Non-pigmented ciliary epithelial cell (primary cell): ENCODE measurements at regions not wholly inside any gene's neighbourhood (a gene's known extent, or its start where the extent isn't known, plus 50 kb on each side); places are given as distances from the start of the nearest gene placed in this dataset.
"Not testable (repeated sequence)": the region's sequence is repeated elsewhere in the genome, so short reads cannot be mapped to it uniquely, and the experiment has no call there.

Source experiments
- DNase-seq: peaks from one replicate; pipeline ENCODE4 v3.0.0-alpha.2; 2010; ENCODE audit warnings: low read depth

DNA sequence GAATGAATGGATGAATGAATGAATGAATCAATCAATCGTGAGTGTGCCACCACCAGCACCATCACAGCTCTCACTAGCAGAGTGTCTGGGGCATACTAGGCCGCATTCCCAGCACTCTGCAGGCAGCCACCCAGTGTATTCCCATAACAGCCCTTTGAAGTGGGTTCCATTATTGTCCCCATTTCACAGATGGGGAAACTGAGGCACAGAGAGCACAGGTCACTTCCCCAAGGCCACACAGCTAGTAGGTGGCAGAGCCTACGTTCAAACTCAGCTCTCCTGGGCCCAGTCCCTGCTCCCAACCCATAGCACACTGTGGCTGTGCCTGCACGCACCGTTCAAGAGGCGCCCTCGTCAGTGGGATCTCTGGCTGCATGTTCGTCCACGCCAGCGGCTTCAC lies 88.1 kb downstream of the RFLNA start:
- DNase-seq: no peak

DNA sequence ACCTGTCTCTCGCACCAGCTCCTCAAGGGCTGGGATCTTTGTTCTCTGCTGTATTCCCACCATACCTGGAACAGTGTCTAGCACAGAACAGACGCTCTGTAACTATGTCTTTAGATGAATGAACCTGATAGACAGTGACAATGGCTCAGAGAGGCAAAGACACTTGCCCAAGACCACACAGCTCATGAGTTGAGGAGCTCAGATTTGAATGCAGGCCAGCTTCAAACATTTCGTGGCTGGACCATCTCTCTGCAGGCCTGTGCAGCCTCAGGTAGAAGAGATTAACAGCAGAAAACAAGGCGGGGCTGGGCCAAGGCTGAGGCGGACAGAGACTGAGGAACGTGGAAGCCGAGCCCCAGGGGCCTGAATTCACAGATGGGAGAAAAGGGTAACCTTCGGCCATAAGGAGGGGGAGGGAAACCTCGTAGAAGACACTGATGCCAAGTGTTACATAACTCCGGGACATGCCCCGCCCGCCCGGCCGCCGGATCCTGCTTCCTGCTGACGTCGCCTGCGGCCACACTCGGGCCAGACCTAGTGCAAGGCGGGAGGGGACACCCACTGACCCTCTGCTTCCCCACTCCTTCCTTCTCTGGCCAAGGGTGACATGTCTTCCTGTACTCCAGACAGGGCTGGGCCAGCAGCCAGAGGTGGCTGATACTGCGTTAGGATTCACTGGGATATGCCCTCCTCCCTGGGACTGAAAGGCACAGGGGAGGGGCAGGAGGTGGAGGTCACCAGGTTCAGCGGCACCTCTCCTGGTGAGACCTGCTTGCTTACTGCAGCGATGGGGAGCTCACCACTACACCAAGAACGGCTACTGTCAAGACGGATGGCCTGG lies 86.8 kb downstream of the RFLNA start:
- DNase-seq: no peak

DNA sequence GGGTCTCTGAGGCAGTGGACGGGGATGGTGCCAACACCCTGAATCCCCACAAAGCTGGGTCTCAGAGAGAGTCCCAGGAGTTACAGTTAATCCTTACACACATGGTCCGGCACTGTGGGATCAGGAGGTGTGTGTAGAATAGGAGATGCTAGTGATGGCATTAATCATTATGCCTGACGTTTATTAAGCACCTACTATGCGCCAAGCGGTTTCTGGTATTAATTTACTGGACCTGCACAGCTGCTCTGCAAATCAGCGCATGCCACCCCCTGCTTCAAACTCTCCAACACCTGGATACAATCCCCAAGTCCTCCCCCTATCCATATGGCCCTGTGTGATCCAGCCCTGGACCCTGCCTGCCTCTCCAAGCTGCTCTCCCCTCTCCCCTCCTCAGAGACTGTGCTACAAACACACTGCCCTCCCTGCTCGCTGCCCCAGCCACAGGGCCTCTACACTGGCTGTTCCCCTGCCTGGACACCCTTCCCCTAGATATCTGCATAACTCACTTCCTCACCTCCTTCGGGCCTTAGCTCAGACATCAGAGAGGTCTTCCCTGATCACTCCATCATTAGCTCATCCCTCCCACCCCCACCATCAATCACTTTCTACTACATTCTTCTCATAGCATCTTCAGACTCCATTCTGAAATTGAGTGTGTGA lies 86.0 kb downstream of the RFLNA start:
- DNase-seq: no peak

DNA sequence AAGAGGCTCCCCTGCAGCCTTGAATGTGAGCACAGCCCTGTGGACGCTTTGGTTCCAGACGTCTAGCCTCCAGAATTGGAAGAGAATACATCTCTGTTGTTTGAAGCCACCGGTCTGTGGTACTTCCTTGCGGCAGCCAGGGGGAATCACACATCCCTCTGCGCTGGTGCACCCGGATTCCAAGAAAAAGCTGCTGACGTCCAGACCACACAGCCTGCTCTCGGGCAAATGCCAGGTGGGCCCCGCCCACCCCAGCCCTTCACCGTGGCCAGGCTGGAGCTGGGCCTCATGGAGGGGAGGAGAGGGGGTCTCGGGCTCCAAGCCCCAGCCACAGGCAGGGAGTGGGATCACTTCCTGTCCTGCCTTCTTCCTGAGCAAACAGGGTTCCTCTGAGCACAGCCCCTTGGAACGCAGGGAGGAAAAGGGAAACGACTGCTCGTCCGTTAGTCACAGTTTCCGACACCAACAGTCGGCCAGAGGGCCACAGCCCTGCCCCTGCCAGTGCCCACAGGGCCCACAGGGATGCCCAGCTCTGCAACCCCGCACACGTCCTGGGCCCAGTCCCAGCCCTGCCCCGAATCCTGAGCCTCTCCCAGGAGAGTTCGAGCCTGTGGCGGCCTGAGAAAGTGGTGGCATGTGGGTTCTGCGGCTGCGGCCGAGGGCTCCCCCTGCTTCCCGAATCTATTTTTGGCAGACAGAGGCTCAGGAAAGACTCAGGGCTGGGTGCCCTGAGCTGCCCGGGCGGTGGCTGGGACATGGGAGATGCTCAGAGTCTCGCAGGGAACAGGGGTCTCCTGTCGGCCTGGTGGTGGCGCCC lies 85.3 kb downstream of the RFLNA start:
- DNase-seq: peak; percentile 45

DNA sequence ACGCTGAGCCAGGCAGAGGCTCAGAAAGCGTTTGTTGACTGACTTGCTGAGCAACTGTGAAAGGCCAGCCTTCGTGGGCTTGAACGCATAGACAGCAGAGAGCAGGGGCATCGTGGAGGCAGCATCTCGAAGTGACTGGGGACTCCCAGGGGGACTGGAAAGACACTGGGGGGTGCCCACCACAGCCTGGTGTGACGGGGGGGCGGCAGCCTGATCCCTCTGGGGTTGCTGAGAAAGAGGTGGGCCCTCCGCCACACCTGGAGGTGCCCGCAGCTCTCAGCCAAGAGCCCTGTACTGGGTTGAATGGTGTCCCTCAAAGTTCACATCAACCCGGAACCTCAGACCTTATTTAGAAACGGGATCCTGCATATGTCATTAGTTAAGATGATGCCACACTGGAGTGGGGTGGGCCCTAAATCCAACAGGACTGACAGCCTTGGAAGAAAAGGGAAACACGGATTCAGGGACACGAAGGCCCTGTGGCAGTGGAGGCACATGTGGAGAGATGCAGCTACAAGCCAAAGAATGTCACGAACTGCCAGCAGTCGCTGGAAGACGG lies 84.6 kb downstream of the RFLNA start:
- DNase-seq: no peak

DNA sequence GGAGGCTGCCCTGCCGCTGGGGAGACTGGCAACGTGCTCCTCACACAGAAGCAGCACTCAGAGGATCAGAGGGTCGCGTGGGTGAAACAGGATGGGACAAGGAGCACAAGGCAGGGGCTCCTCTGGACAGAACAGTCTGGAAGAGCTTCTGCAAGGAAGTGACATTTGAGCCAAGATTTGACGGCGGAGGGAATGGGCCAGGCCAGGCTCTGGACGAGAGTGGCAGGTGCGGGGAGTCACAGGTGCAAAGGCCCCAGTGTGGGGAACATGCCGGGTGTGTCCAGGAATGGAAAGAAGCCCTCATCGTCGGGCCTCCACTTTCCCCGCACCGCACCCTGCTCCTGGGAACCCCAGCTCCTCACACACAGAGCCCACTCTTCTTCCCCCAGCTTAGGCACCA lies 84.0 kb downstream of the RFLNA start:
- DNase-seq: no peak

DNA sequence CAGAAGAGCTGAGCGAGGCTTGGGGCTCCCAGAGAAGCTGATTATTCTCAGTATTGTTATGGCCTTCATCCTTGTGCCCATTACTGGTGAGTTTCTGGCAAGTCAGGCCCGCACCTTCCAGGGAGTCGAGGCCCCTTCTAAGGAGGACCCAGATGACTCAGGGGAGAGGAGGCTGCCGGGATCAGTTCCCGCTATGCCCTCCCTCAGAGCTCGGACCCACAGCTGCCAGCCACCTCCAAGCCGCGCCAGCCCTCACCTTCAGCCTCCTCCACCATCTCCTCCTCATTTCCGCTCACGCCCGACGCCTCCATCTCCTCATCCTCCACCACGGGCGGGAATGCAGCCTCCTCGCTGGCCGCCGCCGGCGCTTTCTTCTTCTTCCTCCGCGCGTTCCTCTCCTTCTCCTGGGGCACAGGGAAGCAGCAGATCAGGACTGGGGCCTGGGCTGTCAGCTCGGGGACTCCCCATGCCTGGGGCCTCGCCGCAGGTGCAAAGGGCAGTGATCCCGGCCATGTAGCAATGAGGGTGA lies 83.2 kb downstream of the RFLNA start:
- no peak for DNase-seq

DNA sequence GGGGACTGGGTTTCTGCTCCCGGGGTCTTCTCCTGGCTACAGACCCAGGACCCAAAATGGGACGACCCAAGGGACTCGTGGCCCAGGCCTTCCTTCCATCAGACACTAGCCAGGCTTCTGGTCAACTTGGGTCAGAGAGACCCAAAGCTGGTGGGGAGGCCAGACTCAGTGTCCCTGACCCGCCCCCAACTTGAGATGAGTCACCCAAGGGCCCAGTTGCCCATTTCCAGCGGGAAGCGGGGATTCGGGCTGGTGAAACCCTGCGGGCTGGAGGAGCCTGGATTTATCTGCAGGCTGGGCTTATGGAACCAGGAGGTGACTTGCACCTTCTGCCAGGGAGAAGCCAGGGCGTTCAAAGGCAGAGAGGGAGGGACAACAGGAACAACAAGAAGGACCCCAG lies 81.5 kb downstream of the RFLNA start:
- DNase-seq: no peak

DNA sequence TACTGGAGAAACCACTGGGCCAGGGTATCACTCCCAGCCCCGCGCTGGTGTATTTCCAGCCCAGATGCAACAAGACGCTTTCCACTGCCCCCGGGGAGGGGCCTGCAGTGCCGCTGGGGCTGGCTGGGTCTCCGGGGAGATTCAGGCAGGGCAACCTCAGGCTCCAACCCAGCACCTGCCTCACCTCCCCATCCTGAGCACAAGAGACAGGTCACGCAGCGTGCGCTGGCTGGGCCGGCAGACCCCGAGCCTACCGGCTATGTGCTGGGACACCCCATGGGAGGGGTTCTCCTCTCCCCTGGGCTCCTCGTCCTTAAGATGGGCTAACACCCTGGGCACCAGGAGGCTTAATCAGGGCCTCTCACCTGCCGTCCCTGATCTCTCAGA lies 80.9 kb downstream of the RFLNA start:
- no peak for DNase-seq

DNA sequence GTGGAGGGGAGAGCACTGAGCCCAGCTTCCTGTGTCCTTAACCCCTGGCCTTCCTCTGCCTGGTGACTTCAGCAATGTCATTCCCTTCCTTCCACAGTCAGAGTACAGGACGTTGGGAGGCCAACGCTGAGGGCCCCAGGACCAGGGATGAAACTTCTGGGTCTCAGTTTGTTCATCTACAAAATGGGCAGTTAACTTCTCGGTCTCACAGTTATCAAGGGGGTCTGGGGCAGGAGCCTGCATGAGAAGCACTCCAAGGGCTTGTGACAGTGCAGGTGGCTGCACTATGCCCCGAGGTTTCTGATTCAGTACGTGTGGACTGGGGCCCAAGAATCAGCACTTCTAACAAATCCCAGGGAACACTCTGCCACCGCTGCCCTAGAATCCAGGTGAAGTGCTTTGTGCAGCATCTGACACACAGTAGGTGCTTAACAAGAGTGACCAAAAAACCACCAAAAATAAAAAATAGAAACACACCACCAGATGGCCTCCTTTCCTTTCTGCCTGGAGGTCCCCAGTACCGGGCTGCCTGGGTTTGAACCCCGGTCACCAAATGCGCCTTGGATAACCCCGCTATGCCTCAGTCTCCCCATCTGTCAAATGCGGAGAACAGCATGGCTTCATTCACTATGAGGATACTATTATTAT lies 80.4 kb downstream of the RFLNA start:
- DNase-seq: no peak

DNA sequence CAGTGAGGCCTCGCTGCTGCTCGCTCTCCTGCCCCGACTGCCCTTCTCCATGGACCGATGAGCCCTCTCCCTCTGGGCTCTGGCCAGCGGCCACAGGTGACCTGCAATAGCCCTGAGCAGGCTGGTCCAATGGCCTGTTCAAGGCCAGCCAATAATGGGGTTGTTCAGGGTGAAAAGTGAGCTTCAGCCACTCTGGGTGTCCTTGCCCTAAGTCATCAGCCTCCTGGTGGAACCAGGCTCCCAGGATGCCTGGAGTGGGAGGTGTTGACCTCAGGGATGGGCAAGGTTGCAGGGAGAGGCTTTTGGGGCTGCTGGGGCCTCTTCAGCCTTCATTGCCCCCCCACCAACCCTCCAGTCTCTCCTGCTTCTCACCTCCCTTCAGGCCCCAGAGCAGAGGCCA lies 79.7 kb downstream of the RFLNA start:
- no peak for DNase-seq

DNA sequence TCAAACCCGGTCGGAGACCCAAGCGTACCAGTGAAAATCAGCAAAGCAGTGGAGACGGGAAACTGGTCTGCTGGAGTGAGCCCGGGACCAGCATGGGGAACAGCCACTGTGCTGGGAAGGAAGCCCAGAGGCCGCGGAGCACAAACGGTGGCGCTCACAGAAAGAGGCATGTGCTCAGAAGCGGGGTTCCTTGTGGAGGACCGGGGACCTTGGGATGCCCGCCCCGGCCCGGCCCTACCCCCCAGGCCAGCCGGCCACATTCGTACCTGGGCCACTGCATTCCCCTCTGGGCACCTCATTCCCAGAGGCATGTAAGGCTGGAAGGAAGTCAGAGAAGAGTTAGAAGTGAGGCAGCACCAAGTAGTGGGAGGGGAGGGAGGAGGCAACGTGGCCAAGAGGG lies 79.3 kb downstream of the RFLNA start:
- DNase-seq: no peak

DNA sequence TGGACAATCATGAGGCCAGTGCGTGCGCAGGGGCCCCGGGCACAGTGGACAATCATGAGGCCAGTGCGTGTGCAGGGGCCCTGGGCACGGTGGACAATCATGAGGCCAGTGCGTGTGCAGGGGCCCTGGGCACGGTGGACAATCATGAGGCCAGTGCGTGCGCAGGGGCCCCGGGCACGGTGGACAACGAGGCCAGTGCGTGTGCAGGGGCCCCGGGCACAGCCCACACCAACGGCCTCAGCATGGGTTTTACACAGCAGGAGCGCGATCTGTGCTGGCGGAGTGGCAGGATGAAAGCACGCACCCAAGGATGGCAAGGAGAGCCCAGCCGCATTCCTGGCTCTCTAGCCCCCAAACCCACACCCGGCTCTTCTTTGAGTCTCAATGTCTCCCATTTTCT lies 78.8 kb downstream of the RFLNA start:
- not testable (repeated sequence) for DNase-seq

DNA sequence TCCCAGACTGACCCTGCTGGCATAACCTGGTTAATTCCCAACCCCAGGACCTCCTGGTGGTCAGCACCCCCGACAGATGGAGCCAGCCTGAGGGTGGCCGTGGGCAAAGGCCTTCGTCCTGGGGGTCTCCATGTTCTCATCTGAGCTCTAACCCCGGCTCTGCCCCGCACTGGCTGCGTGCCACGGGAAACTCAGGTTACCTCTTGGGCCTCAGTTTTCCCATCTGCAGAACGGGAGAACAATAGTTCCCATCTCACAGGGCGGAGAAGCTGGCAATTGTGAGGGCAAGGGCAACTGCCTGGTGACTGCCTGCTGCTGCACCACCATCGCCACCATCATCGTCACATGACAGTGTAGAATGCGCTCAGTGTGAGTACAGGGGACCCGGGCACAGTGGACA lies 77.9 kb downstream of the RFLNA start:
- DNase-seq: no peak

DNA sequence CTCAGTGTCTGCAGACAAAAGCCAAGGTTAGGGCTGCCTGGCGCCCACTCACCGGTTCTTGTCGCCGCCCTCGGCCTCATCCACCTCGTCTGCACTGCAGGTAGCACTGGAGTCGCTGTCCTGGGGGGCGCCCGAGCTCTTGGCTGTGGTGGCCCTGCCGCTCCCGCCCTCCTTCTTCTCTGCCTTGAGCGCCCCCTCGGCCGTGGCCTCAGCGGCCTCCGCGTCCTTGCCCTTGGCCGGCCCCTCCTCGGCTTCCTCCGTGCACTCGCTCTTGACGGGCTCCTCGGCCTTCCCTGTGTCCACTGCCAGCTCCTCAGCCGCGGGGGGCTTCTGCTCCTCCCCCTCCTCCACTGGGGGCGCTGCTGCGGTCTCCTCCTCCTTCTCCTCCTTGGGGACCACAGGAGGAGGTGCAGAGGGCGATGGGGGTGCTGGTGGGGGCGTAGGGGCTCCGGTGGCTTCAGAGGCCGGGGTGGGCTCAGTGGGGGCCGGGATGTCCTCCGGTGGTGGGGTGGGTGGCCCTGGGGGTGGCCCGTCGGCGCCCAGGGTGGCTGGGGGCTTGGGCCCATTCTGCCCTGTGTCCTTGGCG lies 77.2 kb downstream of the RFLNA start:
- no peak for DNase-seq

DNA sequence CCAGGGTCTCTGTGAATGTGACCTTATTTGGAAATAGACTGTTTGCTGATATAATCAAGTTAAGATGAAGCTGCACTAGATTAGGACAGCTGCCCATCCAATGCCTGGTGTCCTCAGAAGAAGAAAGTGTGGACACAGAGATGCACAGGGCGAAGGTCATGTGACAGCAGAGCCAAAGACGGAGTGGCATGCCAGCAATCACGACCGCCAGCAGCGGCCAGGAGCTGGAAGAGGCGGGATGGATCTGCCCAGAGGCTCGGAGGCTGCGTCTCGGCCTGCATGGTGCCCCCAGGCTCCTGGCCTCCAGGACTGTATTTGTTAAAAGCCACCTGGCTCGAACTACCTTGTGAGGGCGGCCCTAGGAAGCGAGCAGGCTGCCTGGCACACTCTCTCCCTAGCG lies 76.5 kb downstream of the RFLNA start:
- no peak for DNase-seq

DNA sequence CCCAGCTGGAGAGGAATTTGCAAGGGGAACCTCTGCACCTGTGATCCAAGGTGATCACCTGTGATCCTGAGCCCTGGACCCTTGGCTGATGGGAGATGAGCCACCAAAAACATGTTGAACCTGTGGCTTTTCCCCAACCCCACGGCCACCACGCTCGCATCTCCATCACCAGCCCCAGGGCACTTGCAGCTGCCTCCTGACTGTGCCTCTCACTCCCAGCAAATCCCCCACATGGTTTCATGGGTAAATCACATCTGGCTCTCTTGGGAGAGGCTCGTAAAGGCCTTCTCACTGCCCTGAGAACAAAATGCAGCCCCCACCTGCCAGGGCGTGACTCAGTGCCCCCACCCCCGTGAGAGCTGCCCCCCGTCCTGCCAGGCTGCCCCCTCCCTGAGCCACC lies 76.0 kb downstream of the RFLNA start:
- no peak for DNase-seq

DNA sequence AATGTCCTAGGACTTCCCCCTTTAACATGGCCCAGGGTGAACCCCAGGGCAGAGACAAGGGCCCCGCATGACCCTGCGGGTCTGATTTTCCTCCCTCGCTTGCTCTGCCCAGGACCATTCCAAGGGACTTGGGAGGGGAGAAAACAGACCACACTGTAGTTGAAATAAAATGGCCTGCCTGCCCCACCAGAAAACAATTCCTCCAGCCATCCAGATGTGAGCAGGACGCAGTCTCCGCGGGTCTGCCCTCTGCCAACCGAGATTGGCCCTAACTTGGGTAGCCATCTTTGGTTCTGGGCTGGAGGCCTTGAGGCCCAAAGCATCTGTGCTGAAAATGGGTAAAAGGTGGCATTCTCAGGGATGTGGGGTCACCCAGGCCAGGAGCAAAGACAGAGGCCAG lies 75.5 kb downstream of the RFLNA start:
- no peak for DNase-seq

DNA sequence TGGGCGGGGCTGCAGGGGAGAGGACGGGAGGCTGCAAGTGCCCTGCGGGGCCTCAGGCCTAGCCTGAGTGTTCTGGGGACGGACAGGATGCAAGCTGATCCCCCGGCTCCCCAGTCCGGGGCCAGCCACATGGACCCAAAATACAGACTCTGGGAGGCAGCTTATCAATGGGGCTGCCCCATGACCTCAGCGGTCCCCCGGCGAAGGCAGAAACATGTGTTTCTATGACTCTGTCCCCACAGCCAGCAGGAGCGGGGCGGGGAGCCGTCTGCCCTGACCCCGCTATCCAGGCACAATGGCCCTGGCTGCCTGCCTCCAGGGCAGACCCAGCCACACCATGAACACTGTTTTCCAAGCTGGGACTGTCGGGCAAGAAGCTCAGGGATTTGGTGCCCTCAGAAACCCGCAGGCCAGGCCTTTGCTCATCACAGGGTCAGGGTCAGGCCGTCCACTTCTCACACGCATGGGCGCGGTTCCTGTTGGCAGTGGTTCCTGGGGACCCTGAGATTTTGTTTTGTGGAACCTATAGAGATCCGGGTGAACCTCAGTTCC lies 75.0 kb downstream of the RFLNA start:
- no peak for DNase-seq

DNA sequence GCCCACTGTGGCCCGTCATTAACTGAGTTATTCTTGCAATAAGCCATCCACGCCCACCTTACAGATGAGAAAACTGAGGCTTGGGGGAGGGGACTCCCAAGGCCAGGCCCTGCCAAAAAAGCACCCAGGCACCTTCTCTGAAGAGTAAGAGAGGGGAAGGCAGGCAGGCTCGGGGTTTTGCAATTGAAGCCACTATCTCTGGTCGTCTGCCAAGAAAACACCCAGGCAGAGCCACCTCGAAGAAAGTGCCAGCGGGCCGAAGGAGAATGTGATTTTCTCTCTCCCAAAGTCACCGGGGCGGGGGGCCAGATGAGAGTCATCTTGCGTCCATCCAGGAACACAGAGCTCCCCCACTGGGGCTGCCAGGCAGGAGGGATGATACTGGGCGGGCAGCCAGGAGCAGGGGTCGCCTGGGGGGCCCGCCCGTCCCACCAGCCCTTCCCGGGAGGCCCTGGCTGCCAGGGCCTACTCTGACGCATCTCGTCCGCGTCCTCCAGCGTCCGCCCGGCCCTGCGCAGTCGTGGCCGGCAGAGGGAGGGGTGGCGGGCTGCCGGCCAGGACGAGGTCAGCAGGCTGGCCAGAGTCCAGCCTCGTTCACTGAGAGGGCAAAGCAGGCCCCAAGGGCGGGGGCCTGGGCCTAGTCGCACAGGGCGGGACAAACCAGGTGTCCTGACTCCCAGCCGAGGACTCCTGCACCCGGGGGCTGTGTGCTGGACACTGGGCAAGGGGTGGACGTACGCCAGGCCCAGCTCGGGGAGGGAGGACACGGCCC lies 74.3 kb downstream of the RFLNA start:
- DNase-seq: peak; percentile 40
